Esophagus muscularis mucosa (tissue), 4 donors: ENCODE measurements at regions not wholly inside any gene's neighbourhood (a gene's known extent, or its start where the extent isn't known, plus 50 kb on each side); places are given as distances from the start of the nearest gene placed in this dataset.

ENCODE experiments used
- DNase-seq: peaks from one replicate; pipeline ENCODE4 v3.0.0-alpha.2; 2017; ENCODE audit errors: extremely low spot score
- H3K27ac ChIP-seq, 4 donors: fragments of 200-600 bp; sonication (generic); replicated peaks in 1 of 4; 1 replicate in 3 of 4; 2 replicates in 1 of 4; pipeline ENCODE4 v1.5.1; 2016 to 2019; ENCODE audit warnings: mild to moderate bottlenecking in 1 of 4
- H3K27me3 ChIP-seq, 4 donors: fragments of 200-600 bp; sonication (generic); one replicate each; pipeline versions ENCODE4 v1.5.1 to v1.6.0; 2016 to 2019
- H3K36me3 ChIP-seq, 4 donors: fragments of 200-600 bp; sonication (generic); one replicate each; pipeline ENCODE4 v1.5.1; 2016 to 2019
- H3K4me1 ChIP-seq, 4 donors: fragments of 200-600 bp; sonication (generic); one replicate each; pipeline ENCODE4 v1.5.1; 2016 to 2019
- H3K4me3 ChIP-seq, 4 donors: fragments of 200-600 bp; sonication (generic); 1 replicate in 2 of 4; 2 replicates in 2 of 4; pipeline ENCODE4 v1.5.1; 2016 to 2019; ENCODE audit warnings: mild to moderate bottlenecking in 4 of 4, moderate library complexity in 1 of 4
- H3K9me3 ChIP-seq, 4 donors: fragments of 200-600 bp; sonication (generic); 1 replicate in 3 of 4; 2 replicates in 1 of 4; pipeline ENCODE4 v1.5.1; 2016 to 2019
- EP300 ChIP-seq: sonication (generic); formaldehyde crosslinking; IDR thresholded peaks from one replicate; pipeline ENCODE4 v1.6.1; 2017; ENCODE audit warnings: antibody characterized with exemption
- POLR2A ChIP-seq: fragments of 450-650 bp; IDR thresholded peaks from one replicate; pipeline ENCODE4 v1.6.1; 2017; ENCODE audit warnings: antibody characterized with exemption, moderate library complexity, mild to moderate bottlenecking, low read depth
- POLR2AphosphoS5 ChIP-seq, 2 donors: sonication (generic); formaldehyde crosslinking; IDR thresholded peaks; one replicate each; pipeline ENCODE4 v1.6.1; 2017; ENCODE audit warnings: antibody characterized with exemption in 2 of 2
- WGBS: methylation state at CpG from one replicate; pipeline ENCODE4 v1.1.5; 2018; 5-methylcytosine and 5-hydroxymethylcytosine counted together
- intact Hi-C: fragments of 100-400 bp; cut with DNase I; formaldehyde crosslinking; loops from one replicate; pipeline ENCODE4 v1.15.1; 2023
- small RNA-seq, 3 donors: library from RNA; depleted of rRNA; stranded (forward); fragments of <200 nt; gene quantifications; one replicate each; pipeline ENCODE3, GENCODE V24; 2016
- TF ChIP-seq, protein P1 (sequence below), 3 experiments: fragments of 200-600 bp in 2 of 3; fragments of 450-650 bp in 1 of 3; sonication (generic) in 2 of 3; IDR thresholded peaks; one replicate each; pipeline ENCODE4 v1.5.1; 2017 to 2019; ENCODE audit warnings: antibody characterized with exemption in 3 of 3, mild to moderate bottlenecking in 2 of 3, moderate library complexity in 1 of 3

DNA sequence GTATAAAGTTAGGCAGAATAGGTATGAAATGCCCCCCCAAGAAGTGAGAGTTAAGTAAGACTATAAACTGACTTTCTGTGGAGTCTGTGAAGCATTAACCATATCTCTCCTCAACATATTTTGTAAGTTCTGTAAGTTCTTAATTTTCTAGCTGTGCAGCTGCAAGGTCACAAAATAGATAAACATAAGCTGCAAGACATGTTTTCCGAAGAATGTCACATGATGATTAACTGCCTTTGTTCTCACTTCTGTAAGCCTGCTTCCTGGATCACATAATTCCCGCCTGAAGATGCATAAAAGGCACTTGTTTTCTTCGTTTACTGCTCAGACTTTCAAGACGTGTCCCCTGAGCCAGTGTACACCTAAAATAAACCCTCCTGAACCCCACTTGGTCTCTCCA lies 292.9 kb upstream of the AMELY start:
- H3K27me3 ChIP-seq, result no peaks in the 10 kb centered on the region
- H3K4me1 ChIP-seq, result no peaks in the 10 kb centered on the region
- no peaks in the 10 kb centered on the region for H3K9me3 ChIP-seq
- no peak overlapping the region for H3K4me3 ChIP-seq
- TF ChIP-seq POLR2A, result no peak
- no peak for TF ChIP-seq POLR2AphosphoS5 (IDR thresholded peaks at IDR 0.05)
- TF ChIP-seq EP300, result no peak
- TF ChIP-seq, protein P1, sequence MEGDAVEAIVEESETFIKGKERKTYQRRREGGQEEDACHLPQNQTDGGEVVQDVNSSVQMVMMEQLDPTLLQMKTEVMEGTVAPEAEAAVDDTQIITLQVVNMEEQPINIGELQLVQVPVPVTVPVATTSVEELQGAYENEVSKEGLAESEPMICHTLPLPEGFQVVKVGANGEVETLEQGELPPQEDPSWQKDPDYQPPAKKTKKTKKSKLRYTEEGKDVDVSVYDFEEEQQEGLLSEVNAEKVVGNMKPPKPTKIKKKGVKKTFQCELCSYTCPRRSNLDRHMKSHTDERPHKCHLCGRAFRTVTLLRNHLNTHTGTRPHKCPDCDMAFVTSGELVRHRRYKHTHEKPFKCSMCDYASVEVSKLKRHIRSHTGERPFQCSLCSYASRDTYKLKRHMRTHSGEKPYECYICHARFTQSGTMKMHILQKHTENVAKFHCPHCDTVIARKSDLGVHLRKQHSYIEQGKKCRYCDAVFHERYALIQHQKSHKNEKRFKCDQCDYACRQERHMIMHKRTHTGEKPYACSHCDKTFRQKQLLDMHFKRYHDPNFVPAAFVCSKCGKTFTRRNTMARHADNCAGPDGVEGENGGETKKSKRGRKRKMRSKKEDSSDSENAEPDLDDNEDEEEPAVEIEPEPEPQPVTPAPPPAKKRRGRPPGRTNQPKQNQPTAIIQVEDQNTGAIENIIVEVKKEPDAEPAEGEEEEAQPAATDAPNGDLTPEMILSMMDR (IDR thresholded peaks at IDR 0.05), result no peak
- no peaks in the 10 kb centered on the region for H3K36me3 ChIP-seq
- intact Hi-C loops, result no loop called here
- DNase-seq, result no peak
- no peak overlapping the region for H3K27ac ChIP-seq
- WGBS, result no CpG with 5 or more reads among the region's 4 CpGs

DNA sequence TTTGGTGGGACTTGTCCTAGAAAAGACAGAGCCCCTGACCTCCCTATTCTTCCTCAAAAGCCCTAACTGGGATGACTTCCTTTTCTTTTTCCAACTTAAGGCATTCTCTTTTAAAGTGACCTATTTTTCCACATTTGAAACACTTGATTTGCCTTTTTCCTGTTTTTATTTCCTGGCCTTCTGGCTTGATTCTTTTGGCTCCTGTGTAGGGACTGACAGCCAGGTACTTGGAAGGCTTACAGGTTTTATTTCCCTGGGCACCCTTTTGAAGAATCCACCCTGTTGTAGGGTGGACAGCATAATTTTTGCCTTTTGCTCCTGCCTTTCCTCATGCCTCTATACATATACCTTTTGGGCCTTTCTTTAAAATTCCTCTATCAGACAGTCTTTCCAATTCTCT lies 271.0 kb upstream of the AMELY start:
- Histone ChIP-seq H3K9me3 (peaks cover 0 to 15% (median 0%) of the 10 kb centered on the region in 4 donors), H3K36me3 (no peaks in the 10 kb centered on the region), H3K4me1 (no peaks in the 10 kb centered on the region), H3K4me3 (no peak overlapping the region), H3K27ac (no peak overlapping the region), H3K27me3 (no peaks in the 10 kb centered on the region)
- no peak for DNase-seq
- intact Hi-C loops, result no loop called here
- no peak for TF ChIP-seq EP300
- TF ChIP-seq POLR2A, result no peak
- TF ChIP-seq POLR2AphosphoS5 (IDR thresholded peaks at IDR 0.05), result no peak
- TF ChIP-seq, protein P1 (IDR thresholded peaks at IDR 0.05), result no peak

DNA sequence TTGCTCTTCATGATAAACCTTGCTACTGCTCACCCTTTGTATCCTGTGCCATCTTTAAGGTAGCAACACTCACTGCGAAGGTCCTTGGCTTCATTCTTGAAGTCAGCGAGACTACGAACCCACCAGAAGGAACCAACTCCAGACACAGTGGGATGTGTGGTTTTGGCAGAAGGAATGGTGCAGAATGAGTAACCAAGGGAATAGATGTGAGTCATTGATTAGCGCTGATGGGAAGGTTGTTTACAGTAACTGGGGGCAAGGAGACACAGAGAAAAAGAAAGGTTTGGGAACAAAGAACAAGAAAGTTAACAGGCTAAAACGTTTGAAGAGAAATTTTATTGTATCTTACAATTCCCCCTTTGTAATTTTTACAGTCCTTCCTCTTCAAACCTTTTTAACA lies 266.1 kb upstream of the AMELY start:
- Histone ChIP-seq H3K27me3 (no peaks in the 10 kb centered on the region), H3K4me3 (no peak overlapping the region), H3K36me3 (no peaks in the 10 kb centered on the region), H3K9me3 (no peaks in the 10 kb centered on the region), H3K27ac (no peak overlapping the region), H3K4me1 (no peaks in the 10 kb centered on the region)
- no CpG with 5 or more reads among the region's 5 CpGs for WGBS
- TF ChIP-seq POLR2AphosphoS5 (IDR thresholded peaks at IDR 0.05) (no peak), EP300 (no peak), POLR2A (no peak)
- TF ChIP-seq, protein P1 (IDR thresholded peaks at IDR 0.05), result no peak
- DNase-seq, result no peak
- intact Hi-C loops, result no loop called here

DNA sequence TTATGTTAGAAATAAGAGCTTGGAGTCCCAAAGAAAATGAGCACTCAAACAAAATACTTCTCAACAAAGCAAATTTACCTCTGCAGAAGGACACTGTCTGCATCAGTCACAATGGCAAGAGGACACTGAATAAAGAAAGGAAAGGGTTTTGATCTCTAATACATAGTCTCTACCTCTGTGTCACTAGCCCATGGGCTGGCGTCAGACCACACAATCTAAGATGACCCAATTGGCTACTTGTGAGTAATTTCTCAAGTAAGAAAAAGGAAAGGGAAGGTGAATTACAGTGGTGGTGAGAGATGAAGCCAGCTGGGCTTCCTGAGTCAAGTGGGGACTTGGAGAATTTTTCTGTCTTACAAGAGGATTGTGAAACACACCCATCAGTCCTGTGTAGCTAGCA lies 257.9 kb upstream of the AMELY start:
- H3K9me3 ChIP-seq, result no peaks in the 10 kb centered on the region
- no peak for DNase-seq
- intact Hi-C loops, result no loop called here
- WGBS, result no CpG with 5 or more reads among the region's 1 CpG
- H3K36me3 ChIP-seq, result no peaks in the 10 kb centered on the region
- TF ChIP-seq POLR2AphosphoS5 (IDR thresholded peaks at IDR 0.05), result no peak
- TF ChIP-seq, protein P1 (IDR thresholded peaks at IDR 0.05), result no peak
- no peak for TF ChIP-seq EP300
- TF ChIP-seq POLR2A, result no peak
- H3K27ac ChIP-seq, result no peak overlapping the region
- no peaks in the 10 kb centered on the region for H3K4me1 ChIP-seq
- no peaks in the 10 kb centered on the region for H3K27me3 ChIP-seq
- no peak overlapping the region for H3K4me3 ChIP-seq

DNA sequence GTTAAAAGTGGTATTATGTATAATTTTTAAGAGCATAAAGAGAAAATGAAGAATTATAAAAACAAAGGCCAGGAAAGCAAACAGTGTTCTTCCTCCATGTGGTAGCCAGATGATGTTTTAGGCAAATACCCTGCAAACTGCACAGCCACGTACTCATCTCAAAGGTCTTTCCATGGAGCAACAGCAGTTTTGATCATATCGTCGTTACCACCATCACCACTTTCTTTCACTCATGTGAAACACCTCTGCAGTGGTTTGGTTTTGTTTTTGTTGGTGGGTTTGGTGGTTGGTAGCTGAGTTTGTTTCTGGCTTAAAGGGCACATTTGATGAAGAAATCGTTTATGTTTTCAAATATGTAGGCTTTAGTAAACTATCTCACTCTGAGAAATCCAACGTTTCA lies 229.9 kb upstream of the AMELY start:
- no peaks in the 10 kb centered on the region for H3K4me1 ChIP-seq
- WGBS, result no CpG with 5 or more reads among the region's 5 CpGs
- no peaks in the 10 kb centered on the region for H3K36me3 ChIP-seq
- DNase-seq, result no peak
- intact Hi-C loops, result no loop called here
- H3K27me3 ChIP-seq, result no peaks in the 10 kb centered on the region
- no peak overlapping the region for H3K4me3 ChIP-seq
- no peak overlapping the region for H3K27ac ChIP-seq
- no peaks in the 10 kb centered on the region for H3K9me3 ChIP-seq
- TF ChIP-seq EP300, result no peak
- TF ChIP-seq, protein P1 (IDR thresholded peaks at IDR 0.05), result no peak
- TF ChIP-seq POLR2A, result no peak

Small RNA genes lying in the stretch of these regions (small RNA-seq; reads per million reads assigned to genes)
- 0 reads per million in 3 donors for gene RF00019
- 0 reads per million in 3 donors for gene RN7SKP282
- 0 reads per million in 3 donors for gene RNU6-521P
